ENCODE measurements at regions not wholly inside any gene's neighbourhood (a gene's known extent, or its start where the extent isn't known, plus 50 kb on each side); places are given as distances from the start of the nearest gene placed in this dataset.

DNA sequence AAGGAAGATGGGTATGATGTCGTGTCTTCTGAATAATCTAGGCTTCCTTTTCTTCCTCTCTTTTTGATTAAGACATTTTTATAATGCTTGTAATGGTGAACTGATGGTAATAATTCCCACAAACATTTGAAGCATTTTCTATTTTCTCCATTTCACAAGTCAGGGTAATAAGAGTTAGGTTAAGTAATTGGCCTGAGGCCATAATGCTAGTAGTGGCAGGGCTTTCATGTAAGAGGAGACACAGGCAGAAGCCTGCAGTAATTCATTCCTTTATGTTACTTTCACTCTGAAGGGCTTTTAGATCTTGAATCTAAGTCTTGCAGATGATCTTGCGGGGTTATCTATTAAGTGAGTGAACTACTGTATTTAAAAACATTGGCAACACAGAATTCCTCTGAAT lies 374.9 kb downstream of the MAT2B start:
- Histone ChIP-seq H3K9me3 (replicated peaks in 1 of 2; ENCODE audit: control insufficient read depth in 1 of 2, insufficient read depth in 1 of 2, low read length in 2 of 2) (no peaks in the 10 kb centered on the region), H3K4me2 (replicated peaks; ENCODE audit: extremely low read depth, low read length, poor library complexity, severe bottlenecking) (no peak overlapping the region), H4K20me1 (ENCODE audit: insufficient read depth, low read length) (no peaks in the 10 kb centered on the region), H3K27ac (ENCODE audit: low read depth in 1 of 2, low read length in 2 of 2) (no peak overlapping the region), H3K9ac (ENCODE audit: insufficient read depth, low read length, poor library complexity, severe bottlenecking) (no peak overlapping the region), H3K79me2 (ENCODE audit: insufficient read depth, low read length) (no peaks in the 10 kb centered on the region), H3K27me3 (ENCODE audit: control insufficient read depth in 2 of 2, insufficient read depth in 2 of 2, low read length in 2 of 2) (no peaks in the 10 kb centered on the region), H3K4me1 (ENCODE audit: control insufficient read depth in 1 of 2, insufficient read depth in 2 of 2, low read length in 2 of 2) (peaks cover 0 to 9% of the 10 kb centered on the region in 2 donors), H2AFZ (ENCODE audit: insufficient read depth, low read depth, low read length, poor library complexity, severe bottlenecking) (no peak overlapping the region), H3K36me3 (replicated peaks in 1 of 2; ENCODE audit: control insufficient read depth in 1 of 2, insufficient read depth in 2 of 2, low read length in 2 of 2) (no peaks in the 10 kb centered on the region), H3K4me3 (replicated peaks in 1 of 3; ENCODE audit: low read depth in 2 of 3, low read length in 3 of 3) (no peak overlapping the region)
- H3K9me3 Mint-ChIP-seq, result peaks cover 0 to 1% (median 0%) of the 10 kb centered on the region in 7 donors
- H3K4me3 Mint-ChIP-seq, result no peak overlapping the region
- H3K27me3 Mint-ChIP-seq (ENCODE audit: low read depth in 3 of 3), result no peaks in the 10 kb centered on the region
- intact Hi-C loops (cut with micrococcal nuclease), result no loop called here
- no CpG with 5 or more reads among the region's 2 CpGs for WGBS (ENCODE audit: insufficient coverage)
- H3K27ac Mint-ChIP-seq, result no peak overlapping the region
- no peaks in the 10 kb centered on the region for H3K36me3 Mint-ChIP-seq
- H3K4me1 Mint-ChIP-seq, result peaks cover 8% of the 10 kb centered on the region
- TF ChIP-seq, protein P1, sequence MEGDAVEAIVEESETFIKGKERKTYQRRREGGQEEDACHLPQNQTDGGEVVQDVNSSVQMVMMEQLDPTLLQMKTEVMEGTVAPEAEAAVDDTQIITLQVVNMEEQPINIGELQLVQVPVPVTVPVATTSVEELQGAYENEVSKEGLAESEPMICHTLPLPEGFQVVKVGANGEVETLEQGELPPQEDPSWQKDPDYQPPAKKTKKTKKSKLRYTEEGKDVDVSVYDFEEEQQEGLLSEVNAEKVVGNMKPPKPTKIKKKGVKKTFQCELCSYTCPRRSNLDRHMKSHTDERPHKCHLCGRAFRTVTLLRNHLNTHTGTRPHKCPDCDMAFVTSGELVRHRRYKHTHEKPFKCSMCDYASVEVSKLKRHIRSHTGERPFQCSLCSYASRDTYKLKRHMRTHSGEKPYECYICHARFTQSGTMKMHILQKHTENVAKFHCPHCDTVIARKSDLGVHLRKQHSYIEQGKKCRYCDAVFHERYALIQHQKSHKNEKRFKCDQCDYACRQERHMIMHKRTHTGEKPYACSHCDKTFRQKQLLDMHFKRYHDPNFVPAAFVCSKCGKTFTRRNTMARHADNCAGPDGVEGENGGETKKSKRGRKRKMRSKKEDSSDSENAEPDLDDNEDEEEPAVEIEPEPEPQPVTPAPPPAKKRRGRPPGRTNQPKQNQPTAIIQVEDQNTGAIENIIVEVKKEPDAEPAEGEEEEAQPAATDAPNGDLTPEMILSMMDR (IDR thresholded peaks at IDR 0.05), result no peak
- no peak for DNase-seq

DNA sequence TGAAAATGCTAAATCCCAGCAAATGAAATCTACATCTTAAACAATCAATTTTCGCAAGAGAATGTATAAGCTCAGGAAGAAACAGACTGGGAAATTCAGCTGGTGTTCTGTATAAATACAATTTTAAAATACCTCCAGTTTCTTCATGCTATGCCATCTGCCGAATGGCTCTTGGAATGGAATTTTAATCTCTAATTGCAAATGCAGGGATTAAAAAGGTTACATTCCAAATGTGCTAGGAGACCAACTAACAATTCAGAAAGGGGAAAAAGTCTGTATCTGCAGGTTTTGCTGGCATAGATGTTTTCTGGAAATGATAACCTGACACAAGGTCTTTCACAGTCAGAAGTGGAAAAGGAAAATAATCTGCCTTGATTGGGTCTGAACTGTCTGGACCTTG lies 379.7 kb downstream of the MAT2B start:
- Histone ChIP-seq H2AFZ (ENCODE audit: insufficient read depth, low read depth, low read length, poor library complexity, severe bottlenecking) (no peak overlapping the region), H3K4me3 (replicated peaks in 1 of 3; ENCODE audit: low read depth in 2 of 3, low read length in 3 of 3) (no peak overlapping the region), H3K9me3 (replicated peaks in 1 of 2; ENCODE audit: control insufficient read depth in 1 of 2, insufficient read depth in 1 of 2, low read length in 2 of 2) (no peaks in the 10 kb centered on the region), H3K4me2 (replicated peaks; ENCODE audit: extremely low read depth, low read length, poor library complexity, severe bottlenecking) (no peak overlapping the region), H3K27ac (ENCODE audit: low read depth in 1 of 2, low read length in 2 of 2) (no peak overlapping the region), H4K20me1 (ENCODE audit: insufficient read depth, low read length) (no peaks in the 10 kb centered on the region), H3K27me3 (ENCODE audit: control insufficient read depth in 2 of 2, insufficient read depth in 2 of 2, low read length in 2 of 2) (no peaks in the 10 kb centered on the region), H3K36me3 (replicated peaks in 1 of 2; ENCODE audit: control insufficient read depth in 1 of 2, insufficient read depth in 2 of 2, low read length in 2 of 2) (no peaks in the 10 kb centered on the region), H3K79me2 (ENCODE audit: insufficient read depth, low read length) (no peaks in the 10 kb centered on the region), H3K4me1 (ENCODE audit: control insufficient read depth in 1 of 2, insufficient read depth in 2 of 2, low read length in 2 of 2) (peaks cover 4 to 26% of the 10 kb centered on the region in 2 donors), H3K9ac (ENCODE audit: insufficient read depth, low read length, poor library complexity, severe bottlenecking) (no peak overlapping the region)
- peaks cover 15% of the 10 kb centered on the region for H3K4me1 Mint-ChIP-seq
- no peaks in the 10 kb centered on the region for H3K36me3 Mint-ChIP-seq
- H3K9me3 Mint-ChIP-seq, result peaks cover 0 to 2% (median 0%) of the 10 kb centered on the region in 7 donors
- no peak overlapping the region for H3K4me3 Mint-ChIP-seq
- no peak overlapping the region for H3K27ac Mint-ChIP-seq
- DNase-seq, result no peak
- intact Hi-C loops (cut with micrococcal nuclease), result no loop called here
- WGBS (ENCODE audit: insufficient coverage), result no CpG with 5 or more reads among the region's 2 CpGs
- TF ChIP-seq, protein P1 (IDR thresholded peaks at IDR 0.05), result no peak
- no peaks in the 10 kb centered on the region for H3K27me3 Mint-ChIP-seq (ENCODE audit: low read depth in 3 of 3)

Measured in CD14-positive monocyte (primary cell).